HL-60 (cell line): ENCODE measurements at regions not wholly inside any gene's neighbourhood (a gene's known extent, or its start where the extent isn't known, plus 50 kb on each side); places are given as distances from the start of the nearest gene placed in this dataset.

Source experiments
- DNase-seq, 2 experiments: peaks; one replicate each; pipeline ENCODE4 v3.0.0-alpha.2; 2010 to 2020; ENCODE audit warnings: low read depth in 1 of 2, low spot score in 1 of 2
- H3K27ac ChIP-seq: fragments of 250-450 bp; sonication (Bioruptor Pico); replicated peaks from 2 replicates; pipeline ENCODE4 v1.5.1; 2020; ENCODE audit warnings: mild to moderate bottlenecking, moderate library complexity
- H3K27me3 ChIP-seq: fragments of 250-450 bp; sonication (Bioruptor Pico); 2 replicates; pipeline ENCODE4 v1.5.1; 2021; ENCODE audit warnings: mild to moderate bottlenecking, moderate library complexity; ENCODE audit not compliant: insufficient read depth, poor library complexity, severe bottlenecking
- H3K4me3 ChIP-seq: replicated peaks from 2 replicates; pipeline ENCODE4 v1.5.1; 2011; ENCODE audit warnings: mild to moderate bottlenecking, control low read depth, low read length; ENCODE audit not compliant: insufficient read depth
- CTCF ChIP-seq: IDR thresholded peaks from one replicate; pipeline ENCODE4 v1.5.1; 2011; ENCODE audit warnings: low read length, control low read depth, inconsistent platforms; ENCODE audit not compliant: insufficient read depth
- GABPA ChIP-seq: IDR thresholded peaks from 2 replicates; pipeline ENCODE4 v1.6.1; 2012; ENCODE audit warnings: low read depth
- POLR2AphosphoS5 ChIP-seq: IDR thresholded peaks from 2 replicates; pipeline ENCODE4 v1.6.1; 2012; ENCODE audit warnings: low read depth
- REST ChIP-seq: IDR thresholded peaks from 2 replicates; pipeline ENCODE4 v1.6.1; 2012; ENCODE audit warnings: low read depth; ENCODE audit not compliant: insufficient replicate concordance
- SPI1 ChIP-seq: IDR thresholded peaks from 2 replicates; pipeline ENCODE4 v1.6.1; 2012; ENCODE audit warnings: low read depth, mild to moderate bottlenecking, borderline replicate concordance

GRCh38 chr9:73839471-73839870 is 657.7 kb upstream of the RORB start:
- Histone ChIP-seq H3K27ac (no peak overlapping the region), H3K27me3 (no peaks in the 10 kb centered on the region), H3K4me3 (no peak overlapping the region)
- no peak for DNase-seq
- no peak for TF ChIP-seq CTCF
- TF ChIP-seq POLR2AphosphoS5, result no peak
- TF ChIP-seq SPI1, result no peak
- no peak for TF ChIP-seq REST
- no peak for TF ChIP-seq GABPA

- TF ChIP-seq POLR2AphosphoS5 (no peak), REST (no peak), GABPA (no peak), CTCF (no peak), SPI1 (no peak)
- Histone ChIP-seq H3K4me3 (no peak overlapping the region), H3K27ac (no peak overlapping the region), H3K27me3 (no peaks in the 10 kb centered on the region)
- DNase-seq, result no peak
Observed at GRCh38 chr9:73841018-73841417, 656.1 kb upstream of the RORB start.

GRCh38 chr9:73844135-73844534 is 653.0 kb upstream of the RORB start:
- DNase-seq, result no peak
- H3K4me3 ChIP-seq, result no peak overlapping the region
- no peak for TF ChIP-seq POLR2AphosphoS5
- TF ChIP-seq CTCF, result no peak
- TF ChIP-seq SPI1, result no peak
- no peak for TF ChIP-seq GABPA
- TF ChIP-seq REST, result no peak
- no peak overlapping the region for H3K27ac ChIP-seq
- no peaks in the 10 kb centered on the region for H3K27me3 ChIP-seq
